Transverse colon (tissue), 4 donors: ENCODE measurements at regions not wholly inside any gene's neighbourhood (a gene's known extent, or its start where the extent isn't known, plus 50 kb on each side); places are given as distances from the start of the nearest gene placed in this dataset.
"Not testable (repeated sequence)": the region's sequence is repeated elsewhere in the genome, so short reads cannot be mapped to it uniquely, and the experiment has no call there.

Experiments
- DNase-seq: peaks from one replicate; pipeline ENCODE4 v3.0.0-alpha.2; 2019
- H3K27ac ChIP-seq, 4 donors: fragments of 200-600 bp; sonication (generic); 2 replicates each; pipeline ENCODE4 v1.5.1; 2016 to 2018; ENCODE audit warnings: inconsistent platforms in 4 of 4
- H3K27me3 ChIP-seq: fragments of 200-600 bp; sonication (generic); 2 replicates; pipeline ENCODE4 v1.5.1; 2017; ENCODE audit warnings: inconsistent platforms
- H3K36me3 ChIP-seq, 4 donors: fragments of 200-600 bp; sonication (generic); 2 replicates each; pipeline ENCODE4 v1.5.1; 2017 to 2019; ENCODE audit warnings: inconsistent platforms in 4 of 4
- H3K4me1 ChIP-seq, 4 donors: fragments of 200-600 bp; sonication (generic); 2 replicates each; pipeline ENCODE4 v1.5.1; 2017 to 2020; ENCODE audit warnings: inconsistent platforms in 4 of 4
- H3K4me3 ChIP-seq, 4 donors: fragments of 200-600 bp; sonication (generic); 1 replicate in 1 of 4; 2 replicates in 3 of 4; pipeline versions ENCODE4 v1.5.1 to v1.6.1; 2017 to 2019; ENCODE audit warnings: inconsistent platforms in 4 of 4
- H3K9me3 ChIP-seq, 2 donors: fragments of 200-600 bp; sonication (generic); 2 replicates each; pipeline ENCODE4 v1.5.1; 2017 to 2019; ENCODE audit warnings: inconsistent platforms in 2 of 2
- EP300 ChIP-seq: sonication (generic); formaldehyde crosslinking; IDR thresholded peaks from one replicate; pipeline ENCODE4 v1.6.1; 2017; ENCODE audit warnings: antibody characterized with exemption, low read depth
- POLR2A ChIP-seq: fragments of 450-650 bp; IDR thresholded peaks from one replicate; pipeline ENCODE4 v1.6.1; 2016; ENCODE audit warnings: antibody characterized with exemption, mild to moderate bottlenecking, moderate library complexity
- POLR2AphosphoS5 ChIP-seq, 3 donors: sonication (generic); formaldehyde crosslinking; IDR thresholded peaks; one replicate each; pipeline ENCODE4 v1.6.1; 2016; ENCODE audit warnings: antibody characterized with exemption in 3 of 3
- WGBS, 2 donors: methylation state at CpG; one replicate each; pipeline ENCODE4 v1.1.5; 2018; ENCODE audit warnings: low coverage in 1 of 2; 5-methylcytosine and 5-hydroxymethylcytosine counted together
- in situ Hi-C, 4 donors: fragments of 200-750 bp; cut with MboI; loops; one replicate each; pipeline versions ENCODE4 v1.15.0 to v1.15.1; 2017; ENCODE audit warnings: low sequenced_read_pairs in 3 of 4, low pct_ligation_motif_present in 1 of 4, low pct_unique_long_range_greater_than_20kb in 1 of 4
- intact Hi-C: fragments of 100-400 bp; cut with DNase I; formaldehyde crosslinking; loops from one replicate; pipeline ENCODE4 v1.15.1; 2023; ENCODE audit warnings: low total_unique reads
- TF ChIP-seq, protein P1 (sequence below), 5 experiments: fragments of 200-600 bp in 3 of 5; fragments of 450-650 bp in 2 of 5; sonication (generic) in 3 of 5; IDR thresholded peaks; 1 replicate in 2 of 5; 2 replicates in 3 of 5; pipeline ENCODE4 v1.5.1; 2016 to 2017; ENCODE audit warnings: antibody characterized with exemption in 5 of 5, inconsistent platforms in 3 of 5, mild to moderate bottlenecking in 2 of 5, moderate library complexity in 1 of 5

DNA sequence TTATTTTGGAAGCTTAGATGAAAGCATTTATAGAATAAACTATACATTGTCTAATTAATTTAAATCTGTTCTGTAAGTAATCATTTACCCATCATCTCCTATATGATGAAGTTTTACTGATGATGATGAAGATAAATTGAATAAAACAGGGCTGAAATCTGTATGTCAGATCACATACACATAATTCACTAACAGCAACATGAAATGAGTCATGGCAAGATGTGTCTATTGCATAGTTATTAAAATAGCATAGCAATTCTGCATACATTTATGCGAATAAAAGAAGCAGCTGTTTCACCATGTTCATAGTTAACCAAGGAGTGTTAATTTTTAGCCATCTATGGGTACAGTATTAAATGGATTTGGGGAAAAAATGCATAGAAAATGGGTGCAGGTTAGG, 424.9 kb downstream of the LIG4 start:
- Histone ChIP-seq H3K9me3 (no peaks in the 10 kb centered on the region), H3K27ac (no peak overlapping the region), H3K4me3 (no peak overlapping the region), H3K4me1 (no peaks in the 10 kb centered on the region), H3K27me3 (no peaks in the 10 kb centered on the region), H3K36me3 (no peaks in the 10 kb centered on the region)
- no peak for DNase-seq
- in situ Hi-C loops (no loop called here), intact Hi-C loops (no loop called here)
- WGBS, 2 donors: 54 to 81% methylated on average over 1 of the region's 1 CpG
- TF ChIP-seq, protein P1, sequence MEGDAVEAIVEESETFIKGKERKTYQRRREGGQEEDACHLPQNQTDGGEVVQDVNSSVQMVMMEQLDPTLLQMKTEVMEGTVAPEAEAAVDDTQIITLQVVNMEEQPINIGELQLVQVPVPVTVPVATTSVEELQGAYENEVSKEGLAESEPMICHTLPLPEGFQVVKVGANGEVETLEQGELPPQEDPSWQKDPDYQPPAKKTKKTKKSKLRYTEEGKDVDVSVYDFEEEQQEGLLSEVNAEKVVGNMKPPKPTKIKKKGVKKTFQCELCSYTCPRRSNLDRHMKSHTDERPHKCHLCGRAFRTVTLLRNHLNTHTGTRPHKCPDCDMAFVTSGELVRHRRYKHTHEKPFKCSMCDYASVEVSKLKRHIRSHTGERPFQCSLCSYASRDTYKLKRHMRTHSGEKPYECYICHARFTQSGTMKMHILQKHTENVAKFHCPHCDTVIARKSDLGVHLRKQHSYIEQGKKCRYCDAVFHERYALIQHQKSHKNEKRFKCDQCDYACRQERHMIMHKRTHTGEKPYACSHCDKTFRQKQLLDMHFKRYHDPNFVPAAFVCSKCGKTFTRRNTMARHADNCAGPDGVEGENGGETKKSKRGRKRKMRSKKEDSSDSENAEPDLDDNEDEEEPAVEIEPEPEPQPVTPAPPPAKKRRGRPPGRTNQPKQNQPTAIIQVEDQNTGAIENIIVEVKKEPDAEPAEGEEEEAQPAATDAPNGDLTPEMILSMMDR (IDR thresholded peaks at IDR 0.05): no peak

DNA sequence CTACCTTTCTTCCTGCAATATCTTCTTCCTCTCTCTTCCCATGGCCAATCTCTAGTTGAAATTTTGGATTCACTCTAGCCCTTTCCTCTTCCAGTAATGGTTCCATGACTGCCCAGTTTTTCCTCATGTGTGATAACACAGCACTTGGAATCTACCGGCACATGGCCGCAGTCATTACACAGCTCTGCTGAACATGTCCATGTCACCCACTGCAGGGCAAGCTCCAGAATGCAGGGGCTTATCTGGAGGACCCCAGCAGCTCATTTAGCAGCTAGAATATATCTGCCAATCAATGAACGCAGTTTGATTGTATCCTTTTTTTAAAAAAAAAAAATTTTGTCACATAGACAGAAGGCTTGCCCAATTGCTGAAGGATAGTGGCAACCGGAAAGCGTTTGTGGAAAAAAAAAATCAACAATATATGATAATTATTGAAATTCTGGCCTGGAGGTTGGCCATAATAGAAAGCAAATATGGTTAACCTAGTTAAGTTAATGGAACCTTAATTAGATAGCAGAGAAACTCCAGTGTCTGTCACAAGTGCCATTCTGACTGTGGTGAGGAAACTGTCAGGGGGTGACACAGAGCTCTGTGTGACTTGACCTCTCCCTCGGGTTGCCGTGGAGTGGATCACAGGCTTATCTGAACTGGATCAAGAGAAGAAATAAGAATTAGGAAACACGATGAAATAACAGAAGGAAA, 426.7 kb downstream of the LIG4 start:
- Histone ChIP-seq H3K36me3 (no peaks in the 10 kb centered on the region), H3K4me1 (no peaks in the 10 kb centered on the region), H3K9me3 (no peaks in the 10 kb centered on the region), H3K27me3 (no peaks in the 10 kb centered on the region), H3K4me3 (no peak overlapping the region), H3K27ac (no peak overlapping the region)
- intact Hi-C loops: no loop called here
- no peak for TF ChIP-seq POLR2A
- no peak for TF ChIP-seq EP300
- TF ChIP-seq POLR2AphosphoS5 (IDR thresholded peaks at IDR 0.05): no peak
- TF ChIP-seq, protein P1 (IDR thresholded peaks at IDR 0.05): no peak
- in situ Hi-C loops: no loop called here
- 84 to 87% methylated on average over 7 to 8 of the region's 8 CpGs for WGBS, 2 donors
- no peak for DNase-seq

DNA sequence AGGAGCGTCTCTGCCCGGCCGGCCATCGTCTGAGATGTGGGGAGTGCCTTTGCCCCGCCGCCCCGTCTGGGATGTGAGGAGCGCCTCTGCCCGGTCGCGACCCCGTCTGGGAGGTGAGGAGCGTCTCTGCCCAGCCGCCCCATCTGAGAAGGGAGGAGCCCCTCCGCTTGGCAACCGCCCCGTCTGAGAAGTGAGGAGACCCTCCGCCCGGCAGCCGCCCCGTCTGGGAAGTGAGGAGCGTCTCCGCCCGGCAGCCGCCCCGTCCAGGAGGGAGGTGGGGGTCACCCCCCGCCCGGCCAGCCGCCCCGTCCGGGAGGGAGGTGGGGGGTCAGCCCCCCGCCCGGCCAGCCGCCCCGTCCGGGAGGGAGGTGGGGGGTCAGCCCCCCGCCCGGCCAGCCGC, 432.7 kb downstream of the LIG4 start:
- not testable (repeated sequence) for H3K4me3 ChIP-seq

DNA sequence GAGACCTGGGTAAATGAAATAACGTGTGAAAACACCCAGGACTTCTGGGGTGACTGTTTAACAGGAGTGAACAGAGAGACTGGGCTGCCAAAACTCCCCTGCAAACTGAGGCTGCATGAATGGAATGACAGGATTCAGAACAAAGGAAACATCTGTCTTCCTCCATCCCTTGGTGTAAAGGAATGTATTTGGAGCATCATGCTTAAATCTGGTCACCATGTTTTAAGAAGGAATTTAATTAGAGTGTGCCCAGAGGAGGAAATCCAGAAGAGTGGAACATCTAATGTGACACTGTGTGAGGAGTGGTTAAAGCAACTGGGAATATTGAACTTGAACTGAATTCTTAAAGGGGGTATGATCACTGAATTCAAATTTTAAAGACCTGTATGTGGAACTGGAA, 437.2 kb downstream of the LIG4 start:
- no peak for DNase-seq
- TF ChIP-seq POLR2AphosphoS5 (IDR thresholded peaks at IDR 0.05) (no peak), EP300 (no peak), POLR2A (no peak)
- TF ChIP-seq, protein P1 (IDR thresholded peaks at IDR 0.05): no peak
- 38 to 57% methylated on average over 1 of the region's 1 CpG for WGBS, 2 donors
- H3K27ac ChIP-seq: no peak overlapping the region
- in situ Hi-C loops (no loop called here), intact Hi-C loops (no loop called here)
- no peaks in the 10 kb centered on the region for H3K27me3 ChIP-seq
- H3K4me1 ChIP-seq: no peaks in the 10 kb centered on the region
- no peak overlapping the region for H3K4me3 ChIP-seq
- no peaks in the 10 kb centered on the region for H3K36me3 ChIP-seq
- H3K9me3 ChIP-seq: no peaks in the 10 kb centered on the region

More for the DNA sequence above, 432.7 kb downstream of the LIG4 start:
- intact Hi-C loops, H3K9me3 ChIP-seq, H3K36me3 ChIP-seq, H3K27me3 ChIP-seq, H3K4me1 ChIP-seq, DNase-seq, H3K27ac ChIP-seq, in situ Hi-C loops: not testable (repeated sequence)
- WGBS, 2 donors: no CpG with 5 or more reads among the region's 39 CpGs

DNA sequence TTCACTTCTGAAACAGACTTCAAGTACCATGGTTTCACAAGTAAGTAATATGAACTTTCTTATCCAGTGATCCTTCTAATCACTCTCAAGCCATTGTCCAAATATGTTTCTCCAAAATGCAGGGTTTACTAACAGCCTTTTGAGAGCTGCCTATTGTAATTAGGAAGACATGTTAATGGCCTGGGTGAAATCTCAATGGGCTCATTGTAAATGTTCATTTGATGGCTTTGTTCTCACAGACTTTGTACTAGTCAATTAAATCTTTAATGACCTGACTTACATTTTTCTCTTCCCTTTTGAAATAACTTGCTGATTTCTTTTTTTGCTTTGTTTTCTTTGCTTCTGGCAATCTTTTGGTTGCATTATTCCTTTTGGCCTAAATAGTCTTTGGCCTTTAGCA, 444.8 kb downstream of the LIG4 start:
- Histone ChIP-seq H3K4me1 (no peaks in the 10 kb centered on the region), H3K27ac (no peak overlapping the region)
- in situ Hi-C loops: no loop called here

More for the DNA sequence above, 444.8 kb downstream of the LIG4 start:
- Histone ChIP-seq H3K27me3 (no peaks in the 10 kb centered on the region), H3K4me3 (no peak overlapping the region), H3K9me3 (no peaks in the 10 kb centered on the region), H3K36me3 (no peaks in the 10 kb centered on the region)
- TF ChIP-seq POLR2A (no peak), POLR2AphosphoS5 (IDR thresholded peaks at IDR 0.05) (no peak), EP300 (no peak)
- TF ChIP-seq, protein P1 (IDR thresholded peaks at IDR 0.05): no peak
- intact Hi-C loops: no loop called here
- DNase-seq: no peak
